ENCODE measurements at regions not wholly inside any gene's neighbourhood (a gene's known extent, or its start where the extent isn't known, plus 50 kb on each side); places are given as distances from the start of the nearest gene placed in this dataset.

DNA sequence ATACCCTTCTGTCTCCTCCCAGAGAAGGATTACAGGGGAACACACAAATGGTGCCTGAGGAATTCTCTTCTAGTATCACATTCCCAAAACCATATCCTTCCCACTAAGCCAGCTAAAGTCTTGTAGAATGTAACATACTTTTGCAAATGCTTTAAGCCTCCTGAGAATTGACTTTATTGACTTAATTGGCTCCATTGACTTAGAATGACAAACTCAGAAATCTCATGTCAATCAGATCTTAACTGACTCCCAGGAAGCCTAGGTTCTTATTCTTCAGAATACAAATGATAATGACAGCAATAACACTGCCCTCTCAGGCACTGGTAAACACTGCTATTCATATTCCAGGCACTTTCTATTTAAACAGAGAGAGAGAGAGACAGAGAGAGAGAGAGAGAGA, 356.9 kb upstream of the PRKCQ start:
- TF ChIP-seq, protein P1, sequence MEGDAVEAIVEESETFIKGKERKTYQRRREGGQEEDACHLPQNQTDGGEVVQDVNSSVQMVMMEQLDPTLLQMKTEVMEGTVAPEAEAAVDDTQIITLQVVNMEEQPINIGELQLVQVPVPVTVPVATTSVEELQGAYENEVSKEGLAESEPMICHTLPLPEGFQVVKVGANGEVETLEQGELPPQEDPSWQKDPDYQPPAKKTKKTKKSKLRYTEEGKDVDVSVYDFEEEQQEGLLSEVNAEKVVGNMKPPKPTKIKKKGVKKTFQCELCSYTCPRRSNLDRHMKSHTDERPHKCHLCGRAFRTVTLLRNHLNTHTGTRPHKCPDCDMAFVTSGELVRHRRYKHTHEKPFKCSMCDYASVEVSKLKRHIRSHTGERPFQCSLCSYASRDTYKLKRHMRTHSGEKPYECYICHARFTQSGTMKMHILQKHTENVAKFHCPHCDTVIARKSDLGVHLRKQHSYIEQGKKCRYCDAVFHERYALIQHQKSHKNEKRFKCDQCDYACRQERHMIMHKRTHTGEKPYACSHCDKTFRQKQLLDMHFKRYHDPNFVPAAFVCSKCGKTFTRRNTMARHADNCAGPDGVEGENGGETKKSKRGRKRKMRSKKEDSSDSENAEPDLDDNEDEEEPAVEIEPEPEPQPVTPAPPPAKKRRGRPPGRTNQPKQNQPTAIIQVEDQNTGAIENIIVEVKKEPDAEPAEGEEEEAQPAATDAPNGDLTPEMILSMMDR (IDR thresholded peaks at IDR 0.05) = no peak
- no peak for TF ChIP-seq ZFX (IDR thresholded peaks at IDR 0.05; ENCODE audit: borderline replicate concordance)
